H1 (cell line): ENCODE measurements at regions not wholly inside any gene's neighbourhood (a gene's known extent, or its start where the extent isn't known, plus 50 kb on each side); places are given as distances from the start of the nearest gene placed in this dataset.

ENCODE experiments used
- CHD2 ChIP-seq: IDR thresholded peaks from 2 replicates; pipeline ENCODE4 v1.6.1; 2012; ENCODE audit warnings: low read length, improper control_type of control experiment
- CHD7 ChIP-seq: fragments of 300-600 bp; sonication (generic); IDR thresholded peaks from 2 replicates; pipeline ENCODE4 v1.7.1; 2012; ENCODE audit warnings: low read length, moderate library complexity, mild to moderate bottlenecking, inconsistent platforms; ENCODE audit not compliant: insufficient replicate concordance
- RBBP5 ChIP-seq: IDR thresholded peaks from 2 replicates; pipeline ENCODE4 v1.7.1; 2012; ENCODE audit warnings: low read depth, mild to moderate bottlenecking, inconsistent platforms, low read length, moderate library complexity, borderline replicate concordance
- SAP30 ChIP-seq: fragments of 300-600 bp; sonication (generic); IDR thresholded peaks from 2 replicates; pipeline ENCODE4 v1.7.1; 2012; ENCODE audit warnings: low read length, moderate library complexity, mild to moderate bottlenecking, inconsistent platforms; ENCODE audit not compliant: insufficient read depth, insufficient replicate concordance
- SP2 ChIP-seq: IDR thresholded peaks from 2 replicates; pipeline ENCODE4 v1.6.1; 2012; ENCODE audit warnings: mild to moderate bottlenecking, low read length, inconsistent platforms
- SRF ChIP-seq: IDR thresholded peaks from 2 replicates; pipeline ENCODE4 v1.6.1; 2011; ENCODE audit warnings: mild to moderate bottlenecking, low read depth, low read length, moderate library complexity
- TCF12 ChIP-seq: IDR thresholded peaks from 2 replicates; pipeline ENCODE4 v1.6.1; 2011; ENCODE audit warnings: low read depth, mild to moderate bottlenecking, low read length
- TF ChIP-seq, protein P1 (sequence below): IDR thresholded peaks from 2 replicates; pipeline ENCODE4 v1.6.1; 2011; ENCODE audit warnings: low read length, improper control_type of control experiment
- TF ChIP-seq, protein P2 (sequence below): IDR thresholded peaks from 2 replicates; pipeline ENCODE4 v1.6.1; 2012; ENCODE audit warnings: inconsistent platforms

GRCh38 chr13:82370316-82370715 is 1512.0 kb downstream of the SLITRK1 start (continued):
- TF ChIP-seq CHD7 (no peak), SRF (no peak), CHD2 (no peak), SAP30 (no peak), RBBP5 (no peak), SP2 (no peak), TCF12 (no peak)
- TF ChIP-seq, protein P1, sequence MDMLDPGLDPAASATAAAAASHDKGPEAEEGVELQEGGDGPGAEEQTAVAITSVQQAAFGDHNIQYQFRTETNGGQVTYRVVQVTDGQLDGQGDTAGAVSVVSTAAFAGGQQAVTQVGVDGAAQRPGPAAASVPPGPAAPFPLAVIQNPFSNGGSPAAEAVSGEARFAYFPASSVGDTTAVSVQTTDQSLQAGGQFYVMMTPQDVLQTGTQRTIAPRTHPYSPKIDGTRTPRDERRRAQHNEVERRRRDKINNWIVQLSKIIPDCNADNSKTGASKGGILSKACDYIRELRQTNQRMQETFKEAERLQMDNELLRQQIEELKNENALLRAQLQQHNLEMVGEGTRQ = no peak
- TF ChIP-seq, protein P2, sequence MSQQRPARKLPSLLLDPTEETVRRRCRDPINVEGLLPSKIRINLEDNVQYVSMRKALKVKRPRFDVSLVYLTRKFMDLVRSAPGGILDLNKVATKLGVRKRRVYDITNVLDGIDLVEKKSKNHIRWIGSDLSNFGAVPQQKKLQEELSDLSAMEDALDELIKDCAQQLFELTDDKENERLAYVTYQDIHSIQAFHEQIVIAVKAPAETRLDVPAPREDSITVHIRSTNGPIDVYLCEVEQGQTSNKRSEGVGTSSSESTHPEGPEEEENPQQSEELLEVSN = no peak
